Type B pancreatic cell (in vitro differentiated cells): ENCODE measurements at regions not wholly inside any gene's neighbourhood (a gene's known extent, or its start where the extent isn't known, plus 50 kb on each side); places are given as distances from the start of the nearest gene placed in this dataset.

Experiments
- DNase-seq: peaks from one replicate; pipeline ENCODE4 v3.0.0; 2021; ENCODE audit warnings: mixed read lengths; ENCODE audit not compliant: unreplicated experiment; ENCODE audit errors: extremely low spot score
- H3K27ac Mint-ChIP-seq: 2 replicates; pipeline ENCODE4 v1.8.0; 2021; ENCODE audit warnings: mild to moderate bottlenecking, mixed read lengths
- H3K27me3 Mint-ChIP-seq: 2 replicates; pipeline ENCODE4 v1.8.0; 2021; ENCODE audit warnings: mixed read lengths
- H3K36me3 Mint-ChIP-seq: 2 replicates; pipeline ENCODE4 v1.8.0; 2021; ENCODE audit warnings: mixed read lengths
- H3K4me1 Mint-ChIP-seq: one replicate; pipeline ENCODE4 v1.8.0; 2021; ENCODE audit warnings: mixed read lengths; ENCODE audit not compliant: unreplicated experiment
- H3K4me3 Mint-ChIP-seq: 2 replicates; pipeline ENCODE4 v1.8.0; 2021; ENCODE audit warnings: mild to moderate bottlenecking, mixed read lengths
- H3K9me3 Mint-ChIP-seq: 2 replicates; pipeline ENCODE4 v1.8.0; 2021; ENCODE audit warnings: mixed read lengths
- CTCF ChIP-seq: fragments of 200-600 bp; sonication (generic); conservative IDR thresholded peaks from 2 replicates; pipeline ENCODE4 v1.5.0; 2021; ENCODE audit warnings: antibody characterized with exemption, mild to moderate bottlenecking

- Mint-ChIP-seq H3K36me3 (no peaks in the 10 kb centered on the region), H3K27ac (no peak overlapping the region), H3K4me1 (no peaks in the 10 kb centered on the region), H3K27me3 (no peaks in the 10 kb centered on the region), H3K4me3 (no peak overlapping the region), H3K9me3 (peaks cover 40% of the 10 kb centered on the region)
- TF ChIP-seq CTCF: no peak
- no peak for DNase-seq
Measured at GRCh38 chr14:101207897-101208296, 304.4 kb upstream of the RTL1 start.

DNA sequence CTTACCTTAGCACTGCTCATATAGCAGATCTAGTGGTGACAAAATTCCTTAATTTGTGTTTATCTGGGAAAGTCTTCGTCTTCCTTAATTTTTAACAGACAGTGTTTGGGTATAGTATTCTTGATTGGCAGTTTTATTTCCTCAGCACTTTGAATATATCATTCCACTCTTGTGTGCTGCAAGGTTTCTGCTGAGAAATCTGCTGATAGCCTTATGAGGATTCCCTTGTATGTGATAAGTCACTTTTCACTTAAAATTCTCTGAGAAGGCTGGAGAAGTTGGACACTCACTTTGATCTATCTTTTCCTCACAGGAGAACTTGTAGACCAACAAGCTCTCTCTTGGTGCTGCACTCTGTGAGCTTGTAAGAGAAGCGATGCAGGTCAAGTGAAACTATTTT lies 306.1 kb upstream of the RTL1 start:
- Mint-ChIP-seq H3K4me1 (no peaks in the 10 kb centered on the region), H3K27me3 (no peaks in the 10 kb centered on the region), H3K9me3 (peaks cover 43% of the 10 kb centered on the region), H3K4me3 (no peak overlapping the region), H3K36me3 (no peaks in the 10 kb centered on the region), H3K27ac (no peak overlapping the region)
- no peak for TF ChIP-seq CTCF
- no peak for DNase-seq

- Mint-ChIP-seq H3K27me3 (no peaks in the 10 kb centered on the region), H3K9me3 (peaks cover 17% of the 10 kb centered on the region), H3K4me3 (no peak overlapping the region), H3K36me3 (no peaks in the 10 kb centered on the region), H3K4me1 (peaks cover 13% of the 10 kb centered on the region), H3K27ac (no peak overlapping the region)
- no peak for TF ChIP-seq CTCF
- peak; percentile 3 for DNase-seq
Measured at GRCh38 chr14:101215266-101215665, 311.7 kb upstream of the RTL1 start.

DNA sequence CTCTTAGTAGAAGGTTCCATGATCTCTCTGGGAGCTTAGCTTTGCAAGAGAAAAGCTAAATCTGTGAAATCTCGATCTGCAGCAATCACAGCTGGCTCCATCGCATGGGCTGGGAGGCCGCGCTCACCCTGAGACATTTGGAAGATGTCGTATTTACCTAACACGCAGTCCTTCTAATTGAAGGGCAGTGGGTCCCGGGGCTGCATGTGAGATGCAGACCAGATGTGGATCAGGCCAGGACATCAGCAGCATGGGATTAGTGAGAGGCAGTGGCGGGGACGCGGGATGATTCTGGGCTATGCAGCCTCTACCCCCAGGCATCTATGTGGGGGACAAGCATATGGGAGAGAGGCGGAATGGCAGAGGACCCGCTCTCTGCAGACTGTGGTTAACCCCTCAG lies 312.4 kb upstream of the RTL1 start:
- TF ChIP-seq CTCF: no peak
- H3K9me3 Mint-ChIP-seq: peaks cover 12% of the 10 kb centered on the region
- H3K4me3 Mint-ChIP-seq: no peak overlapping the region
- H3K36me3 Mint-ChIP-seq: no peaks in the 10 kb centered on the region
- no peaks in the 10 kb centered on the region for H3K27me3 Mint-ChIP-seq
- H3K27ac Mint-ChIP-seq: no peak overlapping the region
- DNase-seq: peak; percentile 49
- peaks cover 13% of the 10 kb centered on the region for H3K4me1 Mint-ChIP-seq

DNA sequence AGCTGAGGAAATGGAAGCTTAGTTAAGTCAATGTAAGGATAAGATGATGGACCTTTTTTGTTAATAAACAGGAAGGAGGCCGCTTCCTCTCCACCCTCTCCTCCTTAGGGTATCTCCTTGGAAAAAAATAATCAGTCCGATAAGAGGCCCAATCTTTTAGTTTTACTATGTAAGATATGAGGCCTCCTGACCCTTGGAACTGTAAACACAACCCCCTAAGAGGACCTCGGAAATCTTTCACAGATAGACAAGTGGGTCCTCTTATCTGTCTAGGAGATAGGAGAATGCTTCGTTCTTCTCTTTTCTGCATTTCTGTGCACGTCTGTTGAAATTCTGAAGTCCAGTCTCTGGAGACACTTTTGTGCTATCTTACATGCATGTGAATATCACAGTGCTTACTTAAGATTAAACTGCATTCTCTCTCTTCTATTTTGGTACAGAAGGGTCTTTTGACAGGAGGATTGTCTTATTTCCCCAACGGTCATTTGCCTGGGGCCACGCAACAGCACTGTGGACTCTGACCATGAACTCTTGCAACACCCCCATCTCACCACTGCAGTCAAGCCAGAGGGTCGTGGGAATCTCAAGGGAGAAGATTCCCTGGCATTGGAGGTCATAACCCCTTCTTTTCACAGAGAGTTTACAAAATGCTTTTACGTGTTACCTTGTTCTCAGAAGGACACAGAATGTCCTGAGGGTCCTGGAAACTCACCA lies 313.0 kb upstream of the RTL1 start:
- H3K4me3 Mint-ChIP-seq: no peak overlapping the region
- DNase-seq: peak; percentile 43
- peaks cover 12% of the 10 kb centered on the region for H3K9me3 Mint-ChIP-seq
- H3K27ac Mint-ChIP-seq: no peak overlapping the region
- H3K27me3 Mint-ChIP-seq: no peaks in the 10 kb centered on the region
- peaks cover 13% of the 10 kb centered on the region for H3K4me1 Mint-ChIP-seq
- no peaks in the 10 kb centered on the region for H3K36me3 Mint-ChIP-seq
- TF ChIP-seq CTCF: no peak
